PC-9 (cell line): ENCODE measurements at regions not wholly inside any gene's neighbourhood (a gene's known extent, or its start where the extent isn't known, plus 50 kb on each side); places are given as distances from the start of the nearest gene placed in this dataset.

Source experiments
- BruUV-seq: library from RNA; stranded (reverse); fragments of 400-500 nt; replicated peaks from 2 replicates; lab custom pipeline; 2021; lab: Mats Ljungman, UMichigan
- CTCF ChIA-PET: fragments of 300-600 bp; sonication (Branson Sonifier 250); formaldehyde crosslinking; loops from one replicate; lab custom pipeline; 2022; ENCODE audit warnings: antibody characterized with exemption; lab: Charles Lee
- POLR2A ChIA-PET: fragments of 300-600 bp; sonication (Branson Sonifier 250); formaldehyde crosslinking; loops from one replicate; lab custom pipeline; 2022; ENCODE audit warnings: antibody characterized with exemption; ENCODE audit not compliant: unreplicated experiment; lab: Charles Lee
- DNase-seq, 2 experiments: peaks; one replicate each; pipeline versions ENCODE4 v3.0.0 to v3.0.0-alpha.2; 2015 to 2022; ENCODE audit warnings: mixed read lengths in 1 of 2
- H2AFZ ChIP-seq: fragments of 200-600 bp; sonication (generic); 2 replicates; pipeline ENCODE4 v1.8.1; 2017; ENCODE audit warnings: antibody characterized with exemption
- H3F3A ChIP-seq: fragments of 200-600 bp; sonication (generic); 2 replicates; pipeline ENCODE4 v1.8.1; 2017; ENCODE audit warnings: antibody characterized with exemption, mild to moderate bottlenecking, low read depth; ENCODE audit not compliant: insufficient read depth
- H3K27ac ChIP-seq: fragments of 200-600 bp; sonication (generic); 2 replicates; pipeline ENCODE4 v1.6.1; 2016; ENCODE audit warnings: mixed run types
- H3K27me3 ChIP-seq: fragments of 200-600 bp; sonication (generic); 2 replicates; pipeline ENCODE4 v1.6.1; 2016; ENCODE audit warnings: low read depth, mixed run types; ENCODE audit not compliant: insufficient read depth
- H3K36me3 ChIP-seq: fragments of 200-600 bp; sonication (generic); 2 replicates; pipeline ENCODE4 v1.6.1; 2016; ENCODE audit warnings: low read depth, mixed run types
- H3K4me1 ChIP-seq: fragments of 200-600 bp; sonication (generic); replicated peaks from 2 replicates; pipeline ENCODE4 v1.6.1; 2016; ENCODE audit warnings: mixed run types; ENCODE audit not compliant: insufficient read depth
- H3K4me2 ChIP-seq: fragments of 200-600 bp; sonication (generic); 2 replicates; pipeline ENCODE4 v1.6.1; 2017; ENCODE audit warnings: mixed run types
- H3K4me3 ChIP-seq: fragments of 200-600 bp; sonication (generic); 2 replicates; pipeline ENCODE4 v1.6.1; 2016; ENCODE audit warnings: mixed run types
- H3K79me2 ChIP-seq: fragments of 200-600 bp; sonication (generic); 2 replicates; pipeline ENCODE4 v1.6.1; 2017; ENCODE audit warnings: low read depth, mixed run types
- H3K9me2 ChIP-seq: fragments of 200-600 bp; sonication (generic); 2 replicates; pipeline ENCODE4 v1.8.1; 2017; ENCODE audit warnings: mild to moderate bottlenecking; ENCODE audit not compliant: insufficient read depth
- H3K9me3 ChIP-seq: fragments of 200-600 bp; sonication (generic); 2 replicates; pipeline ENCODE4 v1.8.1; 2016; ENCODE audit warnings: low read depth; ENCODE audit not compliant: insufficient read depth
- H4K20me1 ChIP-seq: fragments of 200-600 bp; sonication (generic); 2 replicates; pipeline ENCODE4 v1.8.1; 2017; ENCODE audit not compliant: insufficient read depth
- EZH2 ChIP-seq: fragments of 200-600 bp; sonication (generic); IDR thresholded peaks from 2 replicates; pipeline ENCODE4 v1.8.0; 2017; ENCODE audit warnings: antibody characterized with exemption, low read depth
- intact Hi-C: fragments of 100-400 bp; cut with micrococcal nuclease; formaldehyde crosslinking; loops from one replicate; pipeline ENCODE4 v1.10.0; 2022; ENCODE audit not compliant: unreplicated experiment
- TF ChIP-seq, protein P1 (sequence below): fragments of 200-600 bp; sonication (generic); conservative IDR thresholded peaks from 2 replicates; pipeline ENCODE4 v1.6.1; 2017; ENCODE audit warnings: mixed run types, antibody characterized with exemption, mild to moderate bottlenecking, moderate library complexity

DNA sequence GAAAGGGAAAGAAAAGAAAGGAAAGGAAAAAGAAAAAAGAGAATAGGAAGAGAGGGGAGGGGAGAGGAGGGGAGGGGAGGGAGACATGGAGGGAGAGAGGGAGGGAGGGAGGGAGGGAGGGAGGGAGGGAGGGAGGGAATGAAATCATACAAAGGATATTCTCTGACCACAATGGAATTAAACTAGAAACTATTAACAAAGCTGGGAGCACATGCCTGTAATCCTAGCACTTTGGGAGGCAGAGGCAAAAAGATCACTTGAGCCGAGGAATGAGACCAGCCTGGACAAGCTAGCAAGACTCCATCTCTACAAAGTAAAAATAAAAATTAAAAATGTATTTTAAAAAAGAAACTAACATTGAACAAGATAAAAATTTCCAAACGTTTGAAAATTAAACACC lies 62.8 kb downstream of the ILRUN start:
- no peak overlapping the region for H3K4me2 ChIP-seq
- no peaks in the 10 kb centered on the region for H3K9me2 ChIP-seq
- no peaks in the 10 kb centered on the region for H4K20me1 ChIP-seq
- H3K4me3 ChIP-seq = no peak overlapping the region
- no peak for DNase-seq
- H3K27me3 ChIP-seq = no peaks in the 10 kb centered on the region
- H3K36me3 ChIP-seq = no peaks in the 10 kb centered on the region
- intact Hi-C loops = no loop called here
- CTCF ChIA-PET = interaction anchor here (0.7 kb wide), 1 partner anchor 607 kb away, joined by 4 read pairs; no protein-coding TSS in a partner anchor
- H3K79me2 ChIP-seq = no peaks in the 10 kb centered on the region
- POLR2A ChIA-PET = no interaction called here
- no TSS peak for BruUV-seq
- no peak overlapping the region for H3K27ac ChIP-seq
- H2AFZ ChIP-seq = no peak overlapping the region
- H3F3A ChIP-seq = peaks cover 7% of the 10 kb centered on the region; the same call in 1 of the 2 replicates
- TF ChIP-seq, protein P1, sequence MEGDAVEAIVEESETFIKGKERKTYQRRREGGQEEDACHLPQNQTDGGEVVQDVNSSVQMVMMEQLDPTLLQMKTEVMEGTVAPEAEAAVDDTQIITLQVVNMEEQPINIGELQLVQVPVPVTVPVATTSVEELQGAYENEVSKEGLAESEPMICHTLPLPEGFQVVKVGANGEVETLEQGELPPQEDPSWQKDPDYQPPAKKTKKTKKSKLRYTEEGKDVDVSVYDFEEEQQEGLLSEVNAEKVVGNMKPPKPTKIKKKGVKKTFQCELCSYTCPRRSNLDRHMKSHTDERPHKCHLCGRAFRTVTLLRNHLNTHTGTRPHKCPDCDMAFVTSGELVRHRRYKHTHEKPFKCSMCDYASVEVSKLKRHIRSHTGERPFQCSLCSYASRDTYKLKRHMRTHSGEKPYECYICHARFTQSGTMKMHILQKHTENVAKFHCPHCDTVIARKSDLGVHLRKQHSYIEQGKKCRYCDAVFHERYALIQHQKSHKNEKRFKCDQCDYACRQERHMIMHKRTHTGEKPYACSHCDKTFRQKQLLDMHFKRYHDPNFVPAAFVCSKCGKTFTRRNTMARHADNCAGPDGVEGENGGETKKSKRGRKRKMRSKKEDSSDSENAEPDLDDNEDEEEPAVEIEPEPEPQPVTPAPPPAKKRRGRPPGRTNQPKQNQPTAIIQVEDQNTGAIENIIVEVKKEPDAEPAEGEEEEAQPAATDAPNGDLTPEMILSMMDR = no peak
- TF ChIP-seq EZH2 = no peak
- 0 out of 2 replicates have a peak, but pooled peaks cover 3% of the 10 kb centered on the region for H3K9me3 ChIP-seq
- peaks cover 9% of the 10 kb centered on the region; the same call in 1 of the 2 replicates for H3K4me1 ChIP-seq

DNA sequence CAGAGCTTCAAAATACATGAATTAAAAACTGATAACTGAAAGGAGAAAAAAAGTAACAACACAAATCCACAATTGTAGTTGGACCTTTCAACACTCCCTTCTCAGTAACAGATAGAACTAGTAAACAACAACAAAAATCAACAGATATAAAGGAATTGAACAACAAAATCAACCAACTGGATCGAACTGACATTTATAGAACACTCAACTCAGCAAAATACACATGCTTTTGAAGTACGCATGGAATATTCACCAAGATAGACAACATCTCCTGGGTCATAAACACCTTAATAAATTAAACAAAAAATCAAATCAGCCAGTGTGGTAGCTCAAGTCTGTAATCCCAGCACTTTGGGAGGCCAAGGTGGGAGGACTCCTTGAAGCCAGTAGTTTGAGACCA lies 63.3 kb downstream of the ILRUN start:
- TF ChIP-seq, protein P1 = no peak
- TF ChIP-seq EZH2 = no peak
- Histone ChIP-seq H3K4me3 (no peak overlapping the region), H3K79me2 (no peaks in the 10 kb centered on the region), H2AFZ (no peak overlapping the region), H3K4me2 (no peak overlapping the region), H3K9me2 (no peaks in the 10 kb centered on the region), H3K27me3 (no peaks in the 10 kb centered on the region), H3K9me3 (0 out of 2 replicates have a peak, but pooled peaks cover 3% of the 10 kb centered on the region), H3K36me3 (no peaks in the 10 kb centered on the region), H4K20me1 (no peaks in the 10 kb centered on the region), H3K27ac (0 out of 2 replicates have a peak overlapping the region, but pooled peaks have one; percentile 6), H3K4me1 (peaks cover 9% of the 10 kb centered on the region; the same call in 1 of the 2 replicates), H3F3A (peaks cover 7% of the 10 kb centered on the region; the same call in 1 of the 2 replicates)
- no peak for DNase-seq
- CTCF ChIA-PET = interaction anchor here (0.6 to 0.7 kb wide), 2 partner anchors 119 to 607 kb away, joined by 4 to 7 read pairs; no protein-coding TSS in a partner anchor
- intact Hi-C loops = no loop called here
- no TSS peak for BruUV-seq
- POLR2A ChIA-PET = no interaction called here

DNA sequence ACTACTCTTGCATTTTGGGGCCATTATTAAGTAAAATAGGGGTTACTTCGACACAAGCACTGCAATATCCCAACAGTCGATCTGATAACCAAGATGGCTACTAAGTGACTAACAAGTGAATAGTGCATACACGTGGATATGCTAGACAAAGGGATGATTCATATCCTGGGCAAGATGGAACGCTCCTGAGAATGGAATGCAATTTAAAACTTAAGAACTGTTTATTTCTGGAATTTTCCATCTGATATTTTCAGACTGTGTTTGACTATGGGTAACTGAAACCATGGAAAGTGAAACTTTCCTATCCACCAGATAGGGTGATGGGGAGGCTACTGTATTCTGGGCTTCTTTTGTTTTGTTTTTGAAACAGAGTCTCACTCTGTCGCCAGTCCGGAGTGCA lies 66.5 kb downstream of the ILRUN start:
- H3K4me1 ChIP-seq = peaks cover 9% of the 10 kb centered on the region; the same call in 1 of the 2 replicates
- peaks cover 7% of the 10 kb centered on the region; the same call in 1 of the 2 replicates for H3F3A ChIP-seq
- intact Hi-C loops = no loop called here
- DNase-seq = peak in 1 of 2 experiments; percentile 81
- no peaks in the 10 kb centered on the region for H4K20me1 ChIP-seq
- ChIA-PET POLR2A (no interaction called here), CTCF (no interaction called here)
- no peaks in the 10 kb centered on the region for H3K27me3 ChIP-seq
- no peaks in the 10 kb centered on the region for H3K9me2 ChIP-seq
- BruUV-seq = no TSS peak
- H3K79me2 ChIP-seq = no peaks in the 10 kb centered on the region
- TF ChIP-seq, protein P1 = no peak
- TF ChIP-seq EZH2 = no peak
- H3K36me3 ChIP-seq = no peaks in the 10 kb centered on the region
- peak overlapping the region; percentile 62 for H3K27ac ChIP-seq
- 0 out of 2 replicates have a peak, but pooled peaks cover 3% of the 10 kb centered on the region for H3K9me3 ChIP-seq
- no peak overlapping the region for H2AFZ ChIP-seq
- H3K4me3 ChIP-seq = no peak overlapping the region
- H3K4me2 ChIP-seq = no peak overlapping the region
